Thoracic aorta (tissue), 2 donors: ENCODE measurements at regions not wholly inside any gene's neighbourhood (a gene's known extent, or its start where the extent isn't known, plus 50 kb on each side); places are given as distances from the start of the nearest gene placed in this dataset.

Source experiments
- ATAC-seq: fragments of 150-250 bp; one replicate; pipeline ENCODE4 v1.8.0; 2017; ENCODE audit warnings: low read depth; ENCODE audit not compliant: insufficient number of reproducible peaks, low FRiP score
- DNase-seq: peaks from one replicate; pipeline ENCODE4 v3.0.0-alpha.2; 2020; ENCODE audit warnings: low spot score
- H3K27ac ChIP-seq, 2 donors: fragments of 200-600 bp; sonication (generic); 1 replicate in 1 of 2; 2 replicates in 1 of 2; pipeline ENCODE4 v1.5.1; 2016; ENCODE audit warnings: mild to moderate bottlenecking in 2 of 2, moderate library complexity in 2 of 2
- H3K27me3 ChIP-seq: fragments of 200-600 bp; sonication (generic); replicated peaks from 2 replicates; pipeline ENCODE4 v1.6.0; 2016; ENCODE audit warnings: mild to moderate bottlenecking; ENCODE audit not compliant: insufficient read depth
- H3K36me3 ChIP-seq: fragments of 200-600 bp; sonication (generic); one replicate; pipeline ENCODE4 v1.5.1; 2016
- H3K4me1 ChIP-seq, 2 donors: fragments of 200-600 bp; sonication (generic); 1 replicate in 1 of 2; 2 replicates in 1 of 2; pipeline versions ENCODE4 v1.5.1 to v1.6.0; 2016; ENCODE audit warnings: low read depth in 2 of 2, mild to moderate bottlenecking in 1 of 2; ENCODE audit not compliant: control insufficient read depth in 1 of 2
- H3K4me3 ChIP-seq: fragments of 200-600 bp; sonication (generic); 2 replicates; pipeline ENCODE4 v1.5.1; 2016; ENCODE audit warnings: mild to moderate bottlenecking
- H3K9me3 ChIP-seq: fragments of 200-600 bp; sonication (generic); 2 replicates; pipeline ENCODE4 v1.5.1; 2016
- TF ChIP-seq, protein P1 (sequence below): fragments of 200-600 bp; sonication (generic); IDR thresholded peaks from one replicate; pipeline ENCODE4 v1.5.1; 2019; ENCODE audit warnings: antibody characterized with exemption

DNA sequence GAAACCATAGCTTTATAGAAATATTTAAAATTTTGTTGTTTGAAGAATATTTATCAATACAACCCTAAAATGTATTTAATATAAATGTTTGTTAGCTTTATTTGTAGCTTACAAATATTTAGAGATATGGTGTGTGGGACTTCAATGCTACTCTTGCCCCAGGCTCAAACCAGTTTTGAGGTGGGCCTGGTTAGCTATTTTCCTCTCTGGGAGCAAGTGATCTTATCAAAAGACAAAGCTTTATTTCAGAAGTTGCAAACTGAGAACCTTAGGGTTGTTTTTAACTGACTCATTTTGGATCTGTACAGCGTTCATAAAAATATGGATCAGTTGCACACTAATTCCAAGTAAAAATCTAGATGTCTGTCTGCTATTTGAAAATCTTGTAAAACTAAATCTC, 563.6 kb upstream of the CDH2 start:
- TF ChIP-seq, protein P1, sequence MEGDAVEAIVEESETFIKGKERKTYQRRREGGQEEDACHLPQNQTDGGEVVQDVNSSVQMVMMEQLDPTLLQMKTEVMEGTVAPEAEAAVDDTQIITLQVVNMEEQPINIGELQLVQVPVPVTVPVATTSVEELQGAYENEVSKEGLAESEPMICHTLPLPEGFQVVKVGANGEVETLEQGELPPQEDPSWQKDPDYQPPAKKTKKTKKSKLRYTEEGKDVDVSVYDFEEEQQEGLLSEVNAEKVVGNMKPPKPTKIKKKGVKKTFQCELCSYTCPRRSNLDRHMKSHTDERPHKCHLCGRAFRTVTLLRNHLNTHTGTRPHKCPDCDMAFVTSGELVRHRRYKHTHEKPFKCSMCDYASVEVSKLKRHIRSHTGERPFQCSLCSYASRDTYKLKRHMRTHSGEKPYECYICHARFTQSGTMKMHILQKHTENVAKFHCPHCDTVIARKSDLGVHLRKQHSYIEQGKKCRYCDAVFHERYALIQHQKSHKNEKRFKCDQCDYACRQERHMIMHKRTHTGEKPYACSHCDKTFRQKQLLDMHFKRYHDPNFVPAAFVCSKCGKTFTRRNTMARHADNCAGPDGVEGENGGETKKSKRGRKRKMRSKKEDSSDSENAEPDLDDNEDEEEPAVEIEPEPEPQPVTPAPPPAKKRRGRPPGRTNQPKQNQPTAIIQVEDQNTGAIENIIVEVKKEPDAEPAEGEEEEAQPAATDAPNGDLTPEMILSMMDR, result no peak

DNA sequence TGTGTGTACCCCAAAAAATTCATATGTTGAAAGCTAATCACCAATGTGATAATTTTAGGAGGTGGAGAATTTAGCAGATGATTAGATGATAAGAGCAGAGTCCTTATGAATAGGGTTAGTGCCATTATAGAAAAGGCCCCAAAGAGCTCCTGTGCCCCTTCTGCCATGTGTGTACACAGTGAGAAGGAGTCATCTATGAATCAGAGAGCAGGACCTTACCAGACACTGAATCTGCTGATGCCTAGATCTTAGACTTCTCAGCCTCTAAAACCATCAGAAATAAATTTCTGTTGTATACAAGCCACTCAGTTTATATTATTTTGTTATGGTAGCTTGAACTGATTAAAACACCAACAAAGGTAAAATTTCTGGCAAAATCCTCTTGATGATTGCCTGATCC, 560.0 kb upstream of the CDH2 start:
- TF ChIP-seq, protein P1, result no peak
- Histone ChIP-seq H3K36me3 (no peaks in the 10 kb centered on the region), H3K27ac (no peak overlapping the region), H3K4me1 (peaks cover 4 to 10% of the 10 kb centered on the region in 2 donors), H3K27me3 (no peaks in the 10 kb centered on the region), H3K9me3 (no peaks in the 10 kb centered on the region), H3K4me3 (no peak overlapping the region)
- ATAC-seq (no peak), DNase-seq (no peak)

More for the DNA sequence above, 563.6 kb upstream of the CDH2 start:
- H3K4me1 ChIP-seq, result peaks cover 4 to 10% of the 10 kb centered on the region in 2 donors
- no peak overlapping the region for H3K27ac ChIP-seq
- no peak overlapping the region for H3K4me3 ChIP-seq
- H3K9me3 ChIP-seq, result no peaks in the 10 kb centered on the region
- no peak for ATAC-seq
- no peaks in the 10 kb centered on the region for H3K36me3 ChIP-seq
- DNase-seq, result no peak
- no peaks in the 10 kb centered on the region for H3K27me3 ChIP-seq

DNA sequence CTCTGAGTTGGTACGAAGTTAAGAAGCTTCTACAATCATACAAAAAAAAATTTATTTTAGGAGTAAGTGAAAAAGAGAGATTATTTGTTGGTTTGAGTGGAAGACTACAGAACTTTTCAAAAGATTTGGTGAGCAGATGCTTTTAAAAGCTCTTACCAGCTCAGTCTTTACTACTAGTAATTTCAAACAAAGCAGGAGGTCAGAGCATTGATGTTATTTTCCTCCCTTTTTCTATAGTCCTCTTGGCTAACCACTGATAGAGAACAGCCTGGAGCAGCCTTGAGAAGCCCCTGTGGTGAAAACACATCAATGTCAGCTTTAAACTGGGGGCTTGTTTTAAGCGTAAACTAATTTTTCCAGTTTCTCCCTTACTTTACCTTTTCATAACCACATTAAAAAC, 559.3 kb upstream of the CDH2 start:
- no peaks in the 10 kb centered on the region for H3K36me3 ChIP-seq
- peak overlapping the region; percentile 44 for H3K4me3 ChIP-seq
- ATAC-seq, result no peak
- H3K4me1 ChIP-seq, result peaks cover 4 to 10% of the 10 kb centered on the region in 2 donors
- H3K27ac ChIP-seq, result peak overlapping the region; percentile 39 to 41
- no peak for DNase-seq
- TF ChIP-seq, protein P1, result no peak
- H3K27me3 ChIP-seq, result no peaks in the 10 kb centered on the region
- H3K9me3 ChIP-seq, result no peaks in the 10 kb centered on the region

DNA sequence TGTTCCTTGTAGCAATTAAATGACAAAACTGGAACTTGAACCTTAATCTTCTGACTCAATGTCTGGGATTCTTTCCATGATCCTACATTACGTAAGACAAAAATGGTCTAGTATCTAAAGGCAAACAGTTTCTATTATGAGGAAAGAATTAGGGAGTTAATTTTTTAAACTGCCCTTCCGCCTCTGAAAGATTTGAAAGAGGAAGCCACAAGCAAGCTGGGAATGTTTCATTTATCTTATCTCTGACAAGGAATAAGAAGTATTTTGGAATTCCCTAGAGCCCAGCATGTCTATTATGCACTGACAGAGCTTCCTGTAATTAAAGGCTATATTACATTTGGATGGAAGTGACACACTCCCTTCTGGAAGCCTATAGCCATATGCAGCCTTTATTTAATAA, 558.8 kb upstream of the CDH2 start:
- Histone ChIP-seq H3K36me3 (no peaks in the 10 kb centered on the region), H3K9me3 (no peaks in the 10 kb centered on the region), H3K27ac (peak overlapping the region; percentile 39 to 41), H3K4me3 (peak overlapping the region; percentile 44), H3K4me1 (peaks cover 4 to 10% of the 10 kb centered on the region in 2 donors), H3K27me3 (no peaks in the 10 kb centered on the region)
- TF ChIP-seq, protein P1, result no peak
- DNase-seq (no peak), ATAC-seq (peak; percentile 61)

DNA sequence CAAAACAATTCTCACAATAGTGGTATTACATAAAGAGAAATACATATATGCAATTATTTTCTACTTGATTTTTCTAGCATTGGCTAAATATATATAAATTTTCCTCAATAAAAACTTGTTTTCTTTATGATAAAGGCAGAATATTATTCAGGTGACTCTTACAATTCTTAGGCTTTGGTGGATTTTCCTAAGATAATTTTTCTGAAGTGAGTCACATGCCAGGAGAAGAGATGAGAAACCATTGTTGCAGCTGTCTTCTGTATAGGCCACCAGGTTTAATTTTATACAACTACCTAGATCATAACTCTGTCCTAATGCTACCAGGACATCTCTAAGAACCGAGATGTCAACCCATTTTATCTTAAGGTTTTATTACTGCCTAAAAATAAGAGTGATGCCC, 552.4 kb upstream of the CDH2 start:
- no peak overlapping the region for H3K27ac ChIP-seq
- H3K4me1 ChIP-seq, result peaks cover 0 to 4% of the 10 kb centered on the region in 2 donors
- H3K36me3 ChIP-seq, result no peaks in the 10 kb centered on the region
- ATAC-seq, result no peak
- no peaks in the 10 kb centered on the region for H3K27me3 ChIP-seq
- no peaks in the 10 kb centered on the region for H3K9me3 ChIP-seq
- DNase-seq, result no peak
- TF ChIP-seq, protein P1, result no peak
- H3K4me3 ChIP-seq, result no peak overlapping the region
